Kidney epithelial cell (primary cell): ENCODE measurements at regions not wholly inside any gene's neighbourhood (a gene's known extent, or its start where the extent isn't known, plus 50 kb on each side); places are given as distances from the start of the nearest gene placed in this dataset.

Experiments
- DNase-seq: peaks from one replicate; pipeline ENCODE4 v3.0.0-alpha.2; 2010; ENCODE audit warnings: low read depth
- H3K27me3 ChIP-seq: 2 replicates; pipeline ENCODE4 v1.6.0; 2011; ENCODE audit warnings: low read length; ENCODE audit not compliant: control insufficient read depth, insufficient read depth
- H3K36me3 ChIP-seq: 2 replicates; pipeline ENCODE4 v1.5.1; 2011; ENCODE audit warnings: low read length; ENCODE audit not compliant: control insufficient read depth, insufficient read depth
- H3K4me3 ChIP-seq: 2 replicates; pipeline ENCODE4 v1.5.1; 2011; ENCODE audit warnings: low read depth, mild to moderate bottlenecking, control low read depth, low read length
- TF ChIP-seq, protein P1 (sequence below): IDR thresholded peaks from 2 replicates; pipeline ENCODE4 v1.5.1; 2011; ENCODE audit warnings: mild to moderate bottlenecking, moderate library complexity, low read length, control low read depth, inconsistent platforms; ENCODE audit not compliant: insufficient read depth, poor library complexity, severe bottlenecking

DNA sequence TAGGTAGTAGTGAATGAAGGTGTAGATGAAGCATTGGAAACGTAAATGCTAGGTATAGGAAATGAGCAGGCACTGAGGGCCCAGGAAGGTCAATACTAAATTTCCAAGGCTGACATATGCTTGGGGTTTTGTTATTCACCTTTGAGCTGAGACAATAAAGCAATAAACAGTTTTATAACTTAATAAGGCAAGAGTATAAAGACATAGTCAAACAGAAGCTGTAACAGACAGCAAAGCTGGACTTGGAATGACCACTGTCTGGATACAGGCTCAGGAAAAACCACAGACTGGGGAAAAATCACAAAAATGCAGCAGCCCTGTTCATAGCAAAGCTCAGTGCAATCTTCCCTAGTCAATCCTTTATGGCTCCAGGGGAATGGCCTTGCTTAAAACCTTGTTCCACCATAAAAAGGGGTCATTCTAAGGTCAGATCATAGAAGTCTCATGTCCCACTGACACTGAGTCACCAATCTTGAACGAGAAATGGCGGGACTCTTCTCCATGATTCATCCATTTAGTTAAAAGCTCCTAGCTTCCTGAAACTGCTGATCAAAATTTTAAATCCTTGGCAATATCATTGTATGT lies 493.3 kb downstream of the CMPK2 start:
- H3K27me3 ChIP-seq: no peaks in the 10 kb centered on the region
- DNase-seq: peak; percentile 70
- no peaks in the 10 kb centered on the region for H3K36me3 ChIP-seq
- H3K4me3 ChIP-seq: no peak overlapping the region
- TF ChIP-seq, protein P1, sequence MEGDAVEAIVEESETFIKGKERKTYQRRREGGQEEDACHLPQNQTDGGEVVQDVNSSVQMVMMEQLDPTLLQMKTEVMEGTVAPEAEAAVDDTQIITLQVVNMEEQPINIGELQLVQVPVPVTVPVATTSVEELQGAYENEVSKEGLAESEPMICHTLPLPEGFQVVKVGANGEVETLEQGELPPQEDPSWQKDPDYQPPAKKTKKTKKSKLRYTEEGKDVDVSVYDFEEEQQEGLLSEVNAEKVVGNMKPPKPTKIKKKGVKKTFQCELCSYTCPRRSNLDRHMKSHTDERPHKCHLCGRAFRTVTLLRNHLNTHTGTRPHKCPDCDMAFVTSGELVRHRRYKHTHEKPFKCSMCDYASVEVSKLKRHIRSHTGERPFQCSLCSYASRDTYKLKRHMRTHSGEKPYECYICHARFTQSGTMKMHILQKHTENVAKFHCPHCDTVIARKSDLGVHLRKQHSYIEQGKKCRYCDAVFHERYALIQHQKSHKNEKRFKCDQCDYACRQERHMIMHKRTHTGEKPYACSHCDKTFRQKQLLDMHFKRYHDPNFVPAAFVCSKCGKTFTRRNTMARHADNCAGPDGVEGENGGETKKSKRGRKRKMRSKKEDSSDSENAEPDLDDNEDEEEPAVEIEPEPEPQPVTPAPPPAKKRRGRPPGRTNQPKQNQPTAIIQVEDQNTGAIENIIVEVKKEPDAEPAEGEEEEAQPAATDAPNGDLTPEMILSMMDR: no peak

DNA sequence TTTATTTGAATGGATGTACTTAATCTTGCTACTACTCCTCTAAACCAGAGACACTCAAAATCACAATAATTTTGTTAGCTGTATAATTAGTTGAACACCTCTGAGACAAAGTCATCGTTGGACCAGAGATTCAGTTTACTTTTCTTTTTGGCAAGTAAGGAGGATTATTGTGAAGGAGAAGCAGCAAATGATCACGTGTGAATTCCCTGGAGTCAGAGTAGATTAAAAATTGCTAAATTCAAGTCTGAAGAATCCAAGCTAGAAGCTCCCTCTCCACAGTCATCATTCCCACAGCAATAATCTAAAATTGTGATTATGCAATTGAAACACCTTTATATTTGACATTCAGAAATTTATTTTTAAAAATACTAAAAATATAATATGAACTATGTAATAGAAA lies 484.4 kb downstream of the CMPK2 start:
- no peak for DNase-seq
- TF ChIP-seq, protein P1: no peak
- Histone ChIP-seq H3K36me3 (no peaks in the 10 kb centered on the region), H3K4me3 (no peak overlapping the region), H3K27me3 (no peaks in the 10 kb centered on the region)

DNA sequence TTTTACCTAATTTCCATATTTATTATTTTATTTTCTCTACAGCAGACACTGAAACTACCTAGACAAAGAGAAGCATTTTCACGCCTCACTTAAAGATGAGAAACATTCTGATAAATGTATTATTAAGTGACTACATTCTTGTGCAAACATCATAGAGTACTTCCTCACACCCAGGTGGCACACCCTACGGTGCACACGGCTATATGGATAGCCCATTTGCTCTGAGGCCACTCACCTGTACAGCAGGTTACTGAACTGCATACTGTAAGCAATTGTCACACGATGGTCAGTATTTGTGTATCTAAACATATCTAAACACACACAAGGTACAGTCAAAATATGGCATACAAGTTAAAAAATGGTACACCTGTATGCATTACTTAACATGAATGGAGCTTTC lies 481.4 kb downstream of the CMPK2 start:
- Histone ChIP-seq H3K36me3 (no peaks in the 10 kb centered on the region), H3K27me3 (no peaks in the 10 kb centered on the region), H3K4me3 (no peak overlapping the region)
- TF ChIP-seq, protein P1: no peak
- no peak for DNase-seq

DNA sequence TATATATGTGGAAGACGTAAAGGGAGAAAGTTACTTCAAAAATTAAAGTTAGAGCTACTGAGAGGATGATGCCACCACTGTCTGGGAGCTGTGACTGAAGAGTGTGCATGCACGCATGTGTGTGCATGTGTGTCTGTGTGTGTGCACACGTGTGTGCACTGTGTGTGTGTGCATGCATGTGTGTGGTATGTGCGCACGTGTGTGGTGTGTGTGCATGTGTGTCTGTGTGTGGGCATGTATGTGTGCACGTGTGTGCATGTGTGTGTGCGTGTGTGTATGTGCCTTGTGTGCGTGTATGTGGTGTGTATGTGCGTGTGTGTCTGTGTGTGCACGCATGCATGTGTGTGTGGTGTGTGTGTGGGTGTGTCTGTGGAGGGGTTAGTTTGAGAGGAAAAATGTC lies 473.4 kb downstream of the CMPK2 start:
- Histone ChIP-seq H3K27me3 (no peaks in the 10 kb centered on the region), H3K36me3 (no peaks in the 10 kb centered on the region), H3K4me3 (no peak overlapping the region)
- TF ChIP-seq, protein P1: no peak
- no peak for DNase-seq

DNA sequence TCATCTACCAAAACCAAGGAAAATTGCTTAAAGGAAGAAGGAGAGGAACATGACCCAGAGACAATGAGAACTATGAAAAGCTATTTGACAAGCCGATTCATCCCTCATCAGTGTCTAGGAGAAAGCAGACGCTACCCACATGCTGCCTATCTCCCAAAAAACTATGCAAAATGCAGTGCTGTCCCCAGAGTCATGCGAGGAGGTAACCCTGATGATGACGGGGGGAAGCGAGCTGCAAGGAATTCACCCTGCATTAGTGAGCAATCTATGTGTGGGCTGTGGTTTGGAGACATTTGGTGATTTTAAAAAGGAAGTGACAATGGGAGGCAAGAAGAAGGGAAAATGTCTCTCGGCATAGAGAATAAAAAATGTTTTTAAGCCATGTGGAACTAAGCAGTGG lies 472.7 kb downstream of the CMPK2 start:
- no peak overlapping the region for H3K4me3 ChIP-seq
- TF ChIP-seq, protein P1: no peak
- no peaks in the 10 kb centered on the region for H3K27me3 ChIP-seq
- H3K36me3 ChIP-seq: no peaks in the 10 kb centered on the region
- DNase-seq: no peak

DNA sequence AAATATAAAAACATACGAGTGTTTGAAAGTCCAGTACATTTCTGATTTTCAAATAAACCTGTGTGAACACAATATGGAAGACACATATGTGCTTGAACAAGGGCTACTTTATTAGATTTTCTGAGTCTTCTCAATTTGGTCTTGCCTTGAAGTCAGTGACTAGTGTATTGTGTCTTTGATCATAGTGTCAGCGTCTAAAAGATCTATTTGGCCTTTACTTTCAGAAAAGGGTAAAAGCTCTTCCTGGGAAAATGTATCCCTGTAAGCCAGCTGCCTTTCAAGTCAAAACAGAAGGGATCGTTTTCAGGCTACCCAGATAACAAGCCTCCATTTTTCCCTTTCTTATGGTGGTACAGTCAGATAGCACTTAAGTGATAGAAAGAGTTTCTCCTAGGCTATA lies 471.9 kb downstream of the CMPK2 start:
- TF ChIP-seq, protein P1: no peak
- Histone ChIP-seq H3K36me3 (no peaks in the 10 kb centered on the region), H3K27me3 (no peaks in the 10 kb centered on the region), H3K4me3 (no peak overlapping the region)
- DNase-seq: no peak
